ENCODE measurements at regions not wholly inside any gene's neighbourhood (a gene's known extent, or its start where the extent isn't known, plus 50 kb on each side); places are given as distances from the start of the nearest gene placed in this dataset.

DNA sequence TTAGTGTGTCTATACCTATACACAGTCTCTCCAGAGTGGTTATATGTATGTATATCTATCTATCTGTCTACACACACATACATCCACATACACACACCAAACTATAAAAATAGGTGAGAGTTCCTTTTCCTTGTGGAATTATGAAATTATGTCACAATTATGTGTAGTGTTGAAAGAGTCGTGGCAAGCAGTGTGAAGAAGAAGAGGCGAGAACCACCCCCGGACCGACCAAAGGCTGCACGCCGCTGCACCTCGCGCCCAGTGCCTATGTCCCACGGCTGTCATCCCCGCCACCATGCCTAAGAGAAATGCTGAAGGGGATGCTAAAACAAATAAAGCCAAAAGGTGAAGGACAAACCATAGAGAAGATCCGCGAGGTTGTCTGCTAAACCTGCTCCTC lies 95.0 kb upstream of the RAP2B start:
- Histone ChIP-seq H3K4me2 (ENCODE audit: low read length) (no peak overlapping the region), H3K9me3 (ENCODE audit: low read length) (no peaks in the 10 kb centered on the region), H4K20me1 (ENCODE audit: insufficient read depth, low read length) (no peaks in the 10 kb centered on the region), H3K79me2 (ENCODE audit: insufficient read depth, low read depth, low read length) (no peaks in the 10 kb centered on the region), H3K36me3 (ENCODE audit: insufficient read depth, low read length) (no peaks in the 10 kb centered on the region), H3K9me2 (ENCODE audit: insufficient read depth, low read length) (no peaks in the 10 kb centered on the region), H3K4me1 (ENCODE audit: insufficient read depth, low read length, poor library complexity, severe bottlenecking) (no peaks in the 10 kb centered on the region), H3K27ac (ENCODE audit: low read depth, low read length, poor library complexity, severe bottlenecking) (no peak overlapping the region), H2AFZ (ENCODE audit: low read length) (no peak overlapping the region), H3K4me3 (ENCODE audit: low read depth, low read length, poor library complexity, severe bottlenecking) (no peak overlapping the region)
- intact Hi-C loops (cut with micrococcal nuclease; ENCODE audit: unreplicated experiment) = no loop called here
- no TSS peak for BruUV-seq (replicated peaks)
- ChIA-PET POLR2A (no interaction called here), CTCF (ENCODE audit: unreplicated experiment) (no interaction called here)
- no peak for DNase-seq (ENCODE audit: low spot score)
- TF ChIP-seq EZH2phosphoT487 (IDR thresholded peaks at IDR 0.05; ENCODE audit: borderline replicate concordance, low read depth, low read length) = no peak
- TF ChIP-seq, protein P1, sequence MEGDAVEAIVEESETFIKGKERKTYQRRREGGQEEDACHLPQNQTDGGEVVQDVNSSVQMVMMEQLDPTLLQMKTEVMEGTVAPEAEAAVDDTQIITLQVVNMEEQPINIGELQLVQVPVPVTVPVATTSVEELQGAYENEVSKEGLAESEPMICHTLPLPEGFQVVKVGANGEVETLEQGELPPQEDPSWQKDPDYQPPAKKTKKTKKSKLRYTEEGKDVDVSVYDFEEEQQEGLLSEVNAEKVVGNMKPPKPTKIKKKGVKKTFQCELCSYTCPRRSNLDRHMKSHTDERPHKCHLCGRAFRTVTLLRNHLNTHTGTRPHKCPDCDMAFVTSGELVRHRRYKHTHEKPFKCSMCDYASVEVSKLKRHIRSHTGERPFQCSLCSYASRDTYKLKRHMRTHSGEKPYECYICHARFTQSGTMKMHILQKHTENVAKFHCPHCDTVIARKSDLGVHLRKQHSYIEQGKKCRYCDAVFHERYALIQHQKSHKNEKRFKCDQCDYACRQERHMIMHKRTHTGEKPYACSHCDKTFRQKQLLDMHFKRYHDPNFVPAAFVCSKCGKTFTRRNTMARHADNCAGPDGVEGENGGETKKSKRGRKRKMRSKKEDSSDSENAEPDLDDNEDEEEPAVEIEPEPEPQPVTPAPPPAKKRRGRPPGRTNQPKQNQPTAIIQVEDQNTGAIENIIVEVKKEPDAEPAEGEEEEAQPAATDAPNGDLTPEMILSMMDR (conservative IDR thresholded peaks at IDR 0.05; ENCODE audit: low read length) = no peak

GRCh38 chr3:153069598-153070510 lies 92.2 kb upstream of the RAP2B start:
- Histone ChIP-seq H3K9me2 (ENCODE audit: insufficient read depth, low read length) (no peaks in the 10 kb centered on the region), H3K4me2 (ENCODE audit: low read length) (no peak overlapping the region), H3K36me3 (ENCODE audit: insufficient read depth, low read length) (no peaks in the 10 kb centered on the region), H3K27ac (ENCODE audit: low read depth, low read length, poor library complexity, severe bottlenecking) (no peak overlapping the region), H4K20me1 (ENCODE audit: insufficient read depth, low read length) (no peaks in the 10 kb centered on the region), H3K4me3 (ENCODE audit: low read depth, low read length, poor library complexity, severe bottlenecking) (no peak overlapping the region), H3K4me1 (ENCODE audit: insufficient read depth, low read length, poor library complexity, severe bottlenecking) (no peaks in the 10 kb centered on the region), H2AFZ (ENCODE audit: low read length) (no peak overlapping the region), H3K9me3 (ENCODE audit: low read length) (no peaks in the 10 kb centered on the region), H3K79me2 (ENCODE audit: insufficient read depth, low read depth, low read length) (no peaks in the 10 kb centered on the region)
- POLR2A ChIA-PET = interaction anchor here (0.6 to 0.7 kb wide), 3 partner anchors 75 to 1212 kb away, joined by 3 to 4 read pairs (median 4); no protein-coding TSS in a partner anchor
- TF ChIP-seq, protein P1 (conservative IDR thresholded peaks at IDR 0.05; ENCODE audit: low read length) = no peak
- TF ChIP-seq EZH2phosphoT487 (IDR thresholded peaks at IDR 0.05; ENCODE audit: borderline replicate concordance, low read depth, low read length) = no peak
- intact Hi-C loops (cut with micrococcal nuclease; ENCODE audit: unreplicated experiment) = no loop called here
- BruUV-seq (replicated peaks) = no TSS peak
- CTCF ChIA-PET (ENCODE audit: unreplicated experiment) = no interaction called here
- DNase-seq (ENCODE audit: low spot score) = no peak

GRCh38 chr3:153070511-153070868 lies 91.5 kb upstream of the RAP2B start:
- Histone ChIP-seq H3K4me3 (ENCODE audit: low read depth, low read length, poor library complexity, severe bottlenecking) (no peak overlapping the region), H3K4me1 (ENCODE audit: insufficient read depth, low read length, poor library complexity, severe bottlenecking) (no peaks in the 10 kb centered on the region), H4K20me1 (ENCODE audit: insufficient read depth, low read length) (no peaks in the 10 kb centered on the region), H3K79me2 (ENCODE audit: insufficient read depth, low read depth, low read length) (no peaks in the 10 kb centered on the region), H2AFZ (ENCODE audit: low read length) (no peak overlapping the region), H3K36me3 (ENCODE audit: insufficient read depth, low read length) (no peaks in the 10 kb centered on the region), H3K4me2 (ENCODE audit: low read length) (no peak overlapping the region), H3K9me3 (ENCODE audit: low read length) (no peaks in the 10 kb centered on the region), H3K9me2 (ENCODE audit: insufficient read depth, low read length) (no peaks in the 10 kb centered on the region), H3K27ac (ENCODE audit: low read depth, low read length, poor library complexity, severe bottlenecking) (no peak overlapping the region)
- ChIA-PET POLR2A (no interaction called here), CTCF (ENCODE audit: unreplicated experiment) (no interaction called here)
- no peak for DNase-seq (ENCODE audit: low spot score)
- TF ChIP-seq, protein P1 (conservative IDR thresholded peaks at IDR 0.05; ENCODE audit: low read length) = no peak
- TF ChIP-seq EZH2phosphoT487 (IDR thresholded peaks at IDR 0.05; ENCODE audit: borderline replicate concordance, low read depth, low read length) = no peak
- no TSS peak for BruUV-seq (replicated peaks)
- intact Hi-C loops (cut with micrococcal nuclease; ENCODE audit: unreplicated experiment) = no loop called here

Measured in OCI-LY7 (cell line).